HS-27A (cell line): ENCODE measurements at regions not wholly inside any gene's neighbourhood (a gene's known extent, or its start where the extent isn't known, plus 50 kb on each side); places are given as distances from the start of the nearest gene placed in this dataset.
"Not testable (repeated sequence)": the region's sequence is repeated elsewhere in the genome, so short reads cannot be mapped to it uniquely, and the experiment has no call there.

Experiments used
- DNase-seq: peaks from one replicate; pipeline ENCODE4 v3.0.0-alpha.2; 2012; ENCODE audit warnings: low read depth, missing footprints

DNA sequence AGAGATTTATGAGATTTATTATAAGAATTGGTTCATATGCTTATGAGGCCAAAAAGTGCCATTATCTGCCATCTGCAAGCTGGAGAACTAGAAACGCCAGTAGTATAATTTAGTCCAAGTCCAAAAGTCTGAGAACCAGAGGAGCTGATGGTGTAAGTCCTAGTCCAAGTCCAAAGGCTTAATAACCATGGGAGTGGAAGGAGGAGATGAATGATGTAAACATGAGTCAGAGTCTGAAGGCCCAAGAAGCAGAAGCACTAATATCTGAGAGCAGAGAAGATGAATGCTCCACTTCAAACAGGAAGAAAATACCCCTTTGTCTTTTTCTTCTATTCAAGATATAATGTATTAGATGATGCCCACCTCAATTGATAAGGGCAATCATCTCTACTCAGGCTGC is 185.7 kb downstream of the CGGBP1 start:
- no peak for DNase-seq

DNA sequence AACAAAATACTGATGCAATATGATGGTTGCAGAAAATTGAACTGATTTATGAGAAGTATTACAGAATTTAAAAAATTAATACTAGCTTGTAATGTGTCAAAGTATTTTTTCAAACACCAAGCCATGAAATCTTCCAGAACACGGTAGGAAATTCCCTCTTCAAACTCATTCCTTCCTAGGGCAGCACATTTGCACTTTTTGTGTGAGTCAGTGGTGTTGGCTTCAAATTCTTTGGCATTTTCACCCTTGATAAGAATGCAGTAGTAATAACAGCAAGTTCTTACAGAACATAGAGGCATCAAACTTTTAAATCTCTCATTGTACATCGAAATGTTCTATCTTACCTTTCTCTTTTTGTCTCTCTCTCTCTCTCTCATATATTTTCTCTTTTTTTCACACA is 191.8 kb downstream of the CGGBP1 start:
- DNase-seq = no peak

DNA sequence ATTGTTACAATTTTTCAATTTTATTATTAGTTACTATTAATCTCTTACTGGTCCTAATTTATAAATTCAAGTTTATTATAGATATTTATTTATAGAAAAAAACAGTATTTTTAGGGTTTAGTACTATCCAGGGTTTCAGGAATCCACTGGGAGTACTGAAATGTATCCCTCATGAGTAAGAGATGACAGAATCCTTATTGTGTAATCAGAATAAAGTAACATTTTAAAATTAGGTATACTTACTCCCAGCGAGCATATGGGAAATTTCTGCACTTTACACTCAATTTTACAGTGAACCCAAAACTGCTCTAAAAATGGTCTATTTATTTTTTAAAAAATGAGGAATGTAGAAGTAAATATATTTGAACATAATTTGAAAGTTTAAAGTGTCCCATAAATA is 202.7 kb downstream of the CGGBP1 start:
- no peak for DNase-seq

DNA sequence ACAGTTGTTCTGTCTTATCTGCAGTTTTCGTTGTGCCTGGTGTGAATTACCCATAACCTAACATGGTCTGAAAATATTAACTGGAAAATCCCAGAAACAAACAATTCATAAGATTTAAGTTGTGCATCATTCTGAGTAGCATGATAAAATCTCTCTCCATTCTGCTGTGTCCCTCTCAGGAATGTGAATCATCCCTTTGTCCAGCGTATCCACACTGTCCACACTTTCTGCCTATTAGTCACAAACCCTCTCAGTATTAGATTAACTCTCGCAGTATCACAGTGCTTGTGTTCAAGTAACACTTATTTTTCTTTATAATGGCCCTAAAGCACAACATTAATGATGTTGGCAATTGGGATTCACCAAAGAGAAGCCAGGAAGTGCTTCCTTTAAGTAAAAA is 203.2 kb downstream of the CGGBP1 start:
- no peak for DNase-seq

DNA sequence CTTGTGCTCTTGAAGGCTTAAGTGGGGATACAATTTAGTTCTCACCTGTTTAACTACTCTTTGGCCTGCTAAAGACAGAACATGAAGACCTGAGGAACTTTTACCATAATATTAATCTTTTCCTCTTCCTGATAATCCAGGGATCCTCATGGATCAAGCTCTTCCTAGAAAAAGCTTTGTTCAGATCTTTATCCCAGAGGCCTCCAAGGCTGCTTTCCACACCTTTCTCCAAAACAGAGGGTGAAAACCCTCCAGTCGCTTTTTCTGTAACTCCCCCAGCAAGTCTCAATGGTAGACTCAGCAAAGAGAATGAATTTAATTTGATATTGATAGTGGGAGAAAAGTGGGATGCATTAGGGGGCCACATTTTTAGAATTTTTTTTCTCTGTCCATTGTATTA is 203.6 kb downstream of the CGGBP1 start:
- no peak for DNase-seq

DNA sequence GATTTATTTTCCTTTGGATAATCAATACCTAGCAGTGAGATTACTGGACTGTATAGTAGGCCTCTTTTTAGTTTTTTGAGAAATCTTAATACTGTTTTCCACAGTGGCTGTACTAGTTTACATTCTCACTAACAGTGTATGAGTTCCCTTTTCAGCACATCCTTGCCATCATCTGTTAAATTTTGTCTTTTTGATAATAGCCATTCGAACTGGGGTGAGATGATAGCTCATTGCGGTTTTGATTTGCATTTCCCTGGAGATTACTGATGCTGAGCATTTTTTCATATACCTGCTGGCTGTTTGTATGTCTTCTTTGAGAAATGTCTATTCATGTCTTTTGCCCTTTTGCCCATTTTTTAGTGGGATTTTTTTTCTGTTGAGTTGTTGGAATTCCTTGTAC is 210.8 kb downstream of the CGGBP1 start:
- no peak for DNase-seq

DNA sequence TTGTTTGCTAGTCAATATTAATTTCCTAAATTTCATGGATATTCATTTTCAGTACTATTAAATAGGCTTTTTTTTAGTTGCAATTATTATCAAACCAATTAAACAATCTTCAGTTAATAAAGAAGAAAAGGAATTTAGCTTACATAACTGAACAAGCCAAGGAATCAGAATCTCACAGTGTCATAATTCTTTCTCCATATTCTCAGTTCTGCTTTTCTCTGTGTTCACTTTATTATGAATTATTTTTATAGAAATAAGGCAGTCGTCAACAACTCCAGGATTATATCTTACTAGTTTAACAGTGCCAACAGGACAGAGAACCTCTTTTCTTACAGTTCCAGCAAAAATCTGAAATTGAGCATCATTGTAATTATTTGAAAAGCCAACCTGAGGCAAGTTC is 221.7 kb downstream of the CGGBP1 start:
- no peak for DNase-seq

DNA sequence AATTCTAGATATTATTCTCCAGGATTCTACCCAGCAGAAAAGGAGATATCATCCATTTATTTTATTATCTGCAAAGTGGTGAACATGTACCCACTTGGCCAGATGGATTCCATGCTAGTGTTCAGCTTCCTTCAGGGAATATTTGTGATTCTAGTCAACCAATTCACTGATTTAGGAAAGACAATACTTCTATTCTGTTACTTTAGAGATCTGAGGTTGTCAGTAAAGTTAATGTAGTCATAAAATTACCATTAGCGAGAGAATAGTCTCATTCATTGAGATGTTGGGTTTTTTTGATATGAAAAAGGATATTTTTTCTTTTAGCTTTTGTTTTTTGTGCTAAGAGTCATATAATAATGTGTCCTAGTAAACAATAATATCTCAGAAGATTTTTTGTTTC is 222.8 kb downstream of the CGGBP1 start:
- no peak for DNase-seq

DNA sequence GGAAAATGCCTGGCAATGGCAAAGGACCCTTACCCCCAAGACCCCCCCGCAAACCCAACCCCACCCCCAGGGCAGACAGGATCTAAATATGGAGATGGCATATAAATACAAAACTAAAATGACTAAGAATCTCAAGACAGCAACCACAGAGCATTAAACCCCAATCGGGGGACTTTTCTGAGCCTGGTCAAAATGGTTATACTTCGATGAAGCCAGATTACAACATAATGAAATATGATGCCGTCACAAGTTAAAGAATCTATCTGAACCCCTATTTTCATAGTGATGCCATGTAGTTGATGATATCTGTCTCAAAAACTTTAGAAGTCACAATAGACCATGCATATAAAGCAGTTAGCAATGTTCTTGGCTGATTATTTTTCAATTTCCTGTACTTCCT is 223.6 kb downstream of the CGGBP1 start:
- DNase-seq = no peak

DNA sequence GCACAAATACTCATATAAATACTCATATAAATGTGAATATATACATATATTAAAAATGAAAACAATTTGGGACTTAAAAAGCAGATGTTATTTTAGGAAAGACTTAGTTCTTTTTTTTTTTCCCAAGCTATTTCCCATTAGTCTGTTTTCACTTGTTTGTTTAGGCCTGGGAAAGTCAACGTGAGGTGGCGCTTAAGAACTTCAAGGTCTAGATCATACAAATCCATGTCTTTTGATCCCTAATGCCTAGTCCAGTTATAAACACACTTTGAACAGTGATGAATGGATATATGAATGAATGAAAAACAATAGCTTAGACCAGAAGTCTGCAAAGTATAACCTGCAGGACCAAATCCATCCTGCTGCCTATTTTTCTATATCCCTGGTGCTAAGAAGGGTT is 224.5 kb downstream of the CGGBP1 start:
- no peak for DNase-seq

DNA sequence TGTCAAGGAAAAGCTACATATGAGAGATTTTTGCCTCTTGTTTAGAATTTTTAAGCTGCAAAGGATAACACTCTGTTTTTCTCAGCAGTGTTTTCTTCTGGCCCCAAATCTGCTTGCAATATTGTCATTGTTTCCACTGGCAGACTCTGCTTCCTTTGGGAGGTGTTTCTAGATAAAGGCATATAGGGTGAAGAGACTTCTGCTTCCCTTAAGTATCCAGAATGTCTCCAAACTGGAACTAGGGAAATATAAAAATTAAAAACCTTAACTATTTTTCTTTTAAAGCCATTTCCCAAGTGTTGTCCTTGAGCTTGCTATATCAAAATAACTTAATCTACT is 225.8 kb downstream of the CGGBP1 start:
- no peak for DNase-seq

DNA sequence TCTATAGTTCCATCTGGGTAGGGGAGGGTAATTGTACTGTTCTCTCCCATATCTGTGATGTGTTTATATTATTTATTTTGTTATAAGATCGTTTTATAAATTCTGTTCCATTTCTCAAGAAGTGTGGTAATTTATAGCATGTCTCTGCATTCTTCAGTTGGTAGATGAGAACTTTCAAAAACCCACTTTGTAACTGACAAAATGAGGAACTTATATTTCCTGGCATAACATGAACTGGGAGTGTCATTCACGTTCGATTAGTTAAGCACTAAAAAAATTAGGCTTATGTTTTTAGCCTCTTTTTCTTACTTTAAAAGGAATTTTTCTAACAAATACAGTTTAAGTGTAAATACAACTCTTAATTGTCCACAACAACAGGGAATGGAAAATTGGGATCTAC is 230.8 kb downstream of the CGGBP1 start:
- DNase-seq = no peak

DNA sequence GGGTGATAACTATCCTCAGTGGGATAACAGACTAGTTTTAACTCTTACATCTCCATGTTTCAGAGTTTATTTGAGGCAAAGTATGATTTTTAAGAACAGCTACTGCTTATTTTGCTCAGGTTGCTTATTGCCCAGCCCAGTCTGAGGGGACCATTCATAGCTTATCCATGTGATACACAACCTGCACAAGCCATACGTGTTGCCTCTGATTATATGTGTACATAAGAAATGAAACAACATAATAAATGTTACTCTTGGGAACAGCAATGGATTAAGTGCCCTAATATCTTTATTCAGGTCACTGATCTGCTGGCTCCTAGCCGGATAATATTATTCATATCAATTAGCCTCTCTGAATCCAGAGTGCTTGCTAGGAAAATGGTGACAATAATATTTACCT is 236.2 kb downstream of the CGGBP1 start:
- no peak for DNase-seq

DNA sequence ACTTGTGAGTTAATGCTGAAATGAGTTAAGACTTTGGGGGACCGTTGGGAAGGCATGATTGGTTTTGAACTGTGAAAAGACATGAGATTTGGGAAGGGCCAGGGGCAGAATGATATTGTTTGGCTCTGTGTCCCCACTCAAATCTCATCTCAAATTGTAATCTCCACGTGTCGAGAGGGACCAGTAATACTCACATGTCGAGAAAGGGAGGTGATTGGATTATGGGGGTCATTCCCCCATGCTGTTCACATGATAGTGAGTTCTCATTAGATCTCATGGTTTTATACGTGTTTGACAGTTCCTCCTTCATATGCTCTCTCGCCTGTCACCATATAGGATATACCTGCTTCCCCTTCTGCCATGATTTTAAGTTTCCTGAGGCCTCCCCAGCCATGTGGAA is 245.3 kb downstream of the CGGBP1 start:
- not testable (repeated sequence) for DNase-seq

DNA sequence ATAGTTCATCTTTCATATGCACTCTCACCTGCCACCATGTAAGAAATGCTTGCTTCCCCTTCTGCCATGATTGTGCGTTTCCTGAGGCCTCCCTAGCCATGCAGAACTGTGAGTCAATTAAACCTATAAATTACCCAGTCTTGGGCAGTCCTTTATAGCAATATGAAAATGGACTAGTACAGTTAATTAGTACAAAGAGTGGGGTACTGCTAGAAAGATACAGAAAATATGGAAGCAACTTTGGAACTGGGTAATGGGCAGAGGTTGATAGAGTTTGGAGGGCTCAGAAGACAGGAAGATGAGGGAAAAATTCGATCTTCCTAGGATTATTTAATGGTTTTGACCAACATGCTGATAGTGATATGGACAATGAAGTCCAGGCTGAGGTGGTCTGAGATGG is 246.9 kb downstream of the CGGBP1 start:
- no peak for DNase-seq

DNA sequence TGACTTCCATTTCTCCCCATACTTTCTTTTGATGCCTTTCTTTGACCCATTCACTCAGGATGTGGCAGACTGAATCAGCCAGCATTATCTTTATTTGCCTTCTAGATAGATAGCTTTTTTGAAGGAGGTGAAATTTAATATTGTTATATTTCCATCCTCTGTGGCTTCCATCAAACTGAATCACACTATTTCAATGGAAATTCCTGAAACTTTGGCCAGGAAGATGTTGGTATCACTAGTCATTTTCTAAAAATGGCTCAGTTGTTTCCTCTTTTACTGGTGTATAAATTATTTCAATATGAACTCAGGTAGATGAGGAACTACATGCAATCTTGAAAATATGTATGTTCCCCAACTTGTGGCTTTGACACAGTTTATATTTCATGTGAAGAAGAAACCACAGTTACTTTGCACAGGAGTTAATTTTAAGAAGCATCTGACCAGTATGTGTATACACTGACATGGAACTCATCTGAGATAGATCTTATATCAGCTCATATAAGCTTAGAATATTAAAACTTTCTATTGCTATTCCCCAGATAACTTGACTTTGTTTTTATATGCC is 248.3 kb downstream of the CGGBP1 start:
- no peak for DNase-seq

DNA sequence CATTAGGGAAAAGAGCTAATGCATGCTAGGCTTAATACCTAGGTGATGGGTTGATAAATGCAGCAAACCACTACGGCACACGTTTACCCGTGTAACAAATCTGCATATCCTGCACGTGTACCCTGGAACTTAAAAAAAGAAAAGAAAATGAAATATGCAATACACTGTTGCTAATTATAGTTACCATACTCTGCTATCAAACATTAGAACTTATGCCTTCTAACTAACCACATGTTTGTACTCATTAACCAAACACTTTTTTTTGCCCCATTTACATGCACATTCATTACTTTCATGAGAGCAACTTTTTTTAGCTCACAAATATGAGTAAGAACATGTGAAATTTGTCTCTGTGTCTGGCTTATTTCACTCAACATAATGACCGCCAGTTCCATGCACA is 253.1 kb downstream of the CGGBP1 start:
- no peak for DNase-seq

DNA sequence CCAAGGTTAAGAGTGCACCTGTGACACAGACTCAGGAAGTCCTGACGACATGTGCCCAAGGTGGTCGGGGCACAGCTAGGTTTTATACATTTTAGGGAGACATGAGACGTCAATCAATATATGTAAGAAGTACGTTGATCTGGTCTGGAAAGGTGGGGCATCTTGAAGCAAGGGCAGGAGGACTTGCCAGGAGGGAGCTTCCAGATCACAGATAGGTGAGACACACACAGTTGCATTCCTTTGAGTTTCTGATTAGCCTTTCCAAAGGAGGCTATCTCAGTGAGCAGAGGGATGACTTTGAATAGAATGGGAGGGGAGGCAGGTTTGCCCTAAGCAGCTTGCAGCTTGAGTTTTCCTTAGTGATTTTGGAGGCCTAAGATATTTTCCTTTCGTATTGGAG is 257.4 kb downstream of the CGGBP1 start:
- DNase-seq = no peak

DNA sequence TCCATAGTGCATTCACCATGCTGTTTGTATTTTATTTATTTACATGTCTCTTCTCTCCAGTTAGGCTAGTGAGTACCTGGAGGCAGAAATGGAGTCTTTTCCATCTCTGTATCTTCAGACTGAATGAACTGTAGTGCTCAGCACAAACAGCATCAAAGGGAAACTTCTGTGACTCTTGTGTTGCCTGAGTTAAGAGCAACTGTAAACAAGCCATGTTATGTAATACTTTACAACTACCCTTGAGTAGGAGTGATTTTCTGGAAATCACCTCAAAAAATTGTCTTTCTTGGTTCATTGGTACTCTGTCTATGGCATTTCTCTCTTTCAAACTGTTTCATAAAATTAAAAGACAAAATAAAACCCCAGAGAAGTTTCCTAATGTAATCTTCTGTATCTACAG is 258.3 kb downstream of the CGGBP1 start:
- DNase-seq = no peak

DNA sequence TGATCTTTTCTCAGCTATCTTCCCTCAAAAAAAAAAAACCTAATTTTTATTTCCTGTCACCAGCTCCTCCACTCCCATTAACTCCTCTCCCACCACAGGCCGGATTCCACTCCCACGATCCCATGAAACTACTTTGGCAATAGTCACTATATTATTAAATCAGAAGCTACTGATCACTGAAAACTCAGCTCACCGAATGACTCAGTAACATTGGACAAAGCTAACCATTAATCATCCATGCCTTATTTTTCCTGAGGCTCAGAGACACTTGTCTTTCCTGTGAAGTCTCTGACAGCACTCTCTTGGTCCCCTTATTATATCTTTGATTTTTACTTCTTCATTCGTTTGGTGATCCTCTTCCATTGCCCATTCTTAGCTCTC is 260.2 kb downstream of the CGGBP1 start:
- DNase-seq = no peak

DNA sequence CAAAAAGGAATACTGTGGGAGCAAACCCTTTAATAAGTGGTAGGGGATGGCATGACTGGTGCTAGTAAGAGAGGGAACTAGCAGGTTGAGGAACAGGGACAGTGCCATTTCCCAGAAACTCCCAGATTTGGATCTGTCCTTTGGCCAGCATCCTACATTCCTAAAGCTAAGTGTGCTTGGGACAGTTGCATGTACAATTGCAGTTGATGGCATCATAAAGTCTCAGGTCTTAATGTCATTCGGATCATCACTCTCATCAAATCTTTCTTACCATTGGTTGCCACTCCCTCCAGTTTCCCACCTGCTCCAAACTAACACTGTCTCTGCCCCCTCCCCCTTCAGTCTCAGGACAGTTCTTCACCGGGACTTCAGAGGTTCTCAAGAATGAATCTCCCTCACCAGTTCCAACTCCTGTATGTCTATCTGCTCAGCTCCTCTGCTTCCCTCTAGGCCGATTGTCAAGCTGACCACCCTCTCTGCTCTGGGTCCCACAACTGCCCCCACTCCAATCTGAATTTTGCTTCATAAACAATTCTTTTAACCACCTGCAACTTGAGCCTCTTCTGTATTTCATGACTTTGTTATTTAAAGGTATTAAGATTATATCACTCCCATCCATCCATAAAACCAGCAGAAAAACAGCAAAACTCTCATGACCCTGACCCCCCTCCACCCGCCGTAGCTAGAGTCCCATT is 260.8 kb downstream of the CGGBP1 start:
- DNase-seq = no peak

DNA sequence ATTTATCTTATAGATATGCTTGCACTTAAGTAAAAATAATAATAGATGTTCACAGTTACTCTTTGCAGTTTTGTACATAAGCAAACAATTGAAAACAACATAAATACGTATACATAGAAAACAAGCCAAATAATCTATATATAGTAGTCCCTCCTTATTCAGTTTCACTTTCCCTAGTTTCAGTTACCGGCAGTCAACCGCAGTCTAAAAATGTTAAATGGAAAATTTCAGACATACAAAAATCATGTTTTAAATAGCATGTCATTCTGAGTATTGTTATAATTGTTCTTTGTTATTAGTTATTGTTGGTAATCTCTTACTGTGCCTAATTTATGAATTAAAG is 262.0 kb downstream of the CGGBP1 start:
- no peak for DNase-seq

DNA sequence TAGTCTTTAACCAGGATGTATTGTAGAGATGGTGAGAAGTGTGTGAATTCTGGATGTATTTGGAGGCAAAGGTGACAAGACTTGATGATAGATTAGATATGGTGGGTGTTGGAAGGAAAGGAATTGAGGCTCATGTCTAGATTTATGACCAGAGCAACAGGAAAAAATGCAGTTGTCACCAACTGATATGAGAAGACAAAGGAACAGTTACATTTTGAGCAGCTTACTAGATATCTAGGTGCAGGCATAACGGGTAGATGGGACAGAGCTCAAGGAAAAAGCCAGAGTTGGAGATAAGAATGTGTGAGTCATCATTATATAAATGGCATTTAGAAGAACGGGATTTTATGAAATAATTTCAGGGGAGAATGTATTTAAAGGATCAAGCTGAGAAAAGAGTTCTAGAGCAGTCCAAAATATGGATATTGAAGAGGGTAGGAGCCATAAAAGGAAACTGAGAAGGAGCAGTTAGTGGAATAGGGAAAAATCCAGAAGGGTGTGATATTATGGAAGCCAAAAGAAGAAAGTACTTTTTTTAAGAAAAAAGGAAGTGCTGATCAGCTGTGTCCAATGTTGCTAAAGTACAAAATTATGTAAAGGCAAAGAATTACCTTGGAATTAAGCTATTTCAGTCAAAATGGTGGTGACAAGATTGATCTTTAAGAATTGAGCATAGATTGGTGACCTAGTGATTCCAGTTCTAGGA is 262.5 kb downstream of the CGGBP1 start:
- DNase-seq = no peak

DNA sequence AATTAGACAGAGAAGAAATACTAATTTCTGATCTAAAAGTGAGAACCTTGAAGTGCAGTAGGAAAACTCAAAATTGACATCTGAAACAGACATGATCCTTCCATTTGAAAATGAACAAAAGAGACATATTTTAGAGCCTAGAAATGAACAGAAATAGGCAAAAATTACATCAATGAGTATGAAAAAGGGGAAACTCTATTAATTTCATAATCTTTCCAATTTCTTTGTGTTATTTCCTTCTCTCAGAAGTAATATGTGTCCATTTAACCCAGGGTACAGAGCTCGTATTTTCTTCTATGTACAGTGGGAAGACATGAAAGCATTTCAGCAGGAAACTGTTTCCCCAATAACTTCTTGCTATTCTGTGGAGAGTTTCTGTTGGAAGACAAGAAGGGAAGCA is 263.1 kb downstream of the CGGBP1 start:
- no peak for DNase-seq
